T-cell (primary cell): ENCODE measurements at regions not wholly inside any gene's neighbourhood (a gene's known extent, or its start where the extent isn't known, plus 50 kb on each side); places are given as distances from the start of the nearest gene placed in this dataset.

Source experiments
- ATAC-seq, 4 experiments: fragments of 200-7000 bp in 3 of 4; fragments of 150-1000 bp in 1 of 4; cut with Tn5 transposase; replicated peaks in 1 of 4; 1 replicate in 3 of 4; 2 replicates in 1 of 4; pipeline ENCODE4 v1.10.0; 2021; ENCODE audit warnings: moderate library complexity in 3 of 4, mild to moderate bottlenecking in 2 of 4, moderate number of reproducible peaks in 1 of 4
- CTCF ChIA-PET, 2 donors: fragments of 300-600 bp; sonication (Branson Sonifier 250); formaldehyde crosslinking; loops; one replicate each; lab custom pipeline; 2022; ENCODE audit warnings: antibody characterized with exemption in 2 of 2; lab: Charles Lee
- POLR2A ChIA-PET, 2 donors: fragments of 300-600 bp; sonication (Branson Sonifier 250); formaldehyde crosslinking; loops; one replicate each; lab custom pipeline; 2022; ENCODE audit warnings: antibody characterized with exemption in 2 of 2; lab: Charles Lee
- DNase-seq, 35 experiments: peaks; one replicate each; pipeline versions ENCODE4 v3.0.0 to v3.0.0-alpha.2; 2013 to 2023
- H3K27ac ChIP-seq: one replicate; pipeline ENCODE4 v1.5.1; 2013; ENCODE audit warnings: low read length
- H3K27me3 ChIP-seq, 2 experiments: replicated peaks in 1 of 2; 1 replicate in 1 of 2; 2 replicates in 1 of 2; pipeline versions ENCODE4 v1.6.1 to v1.7.0; 2013; ENCODE audit warnings: low read length in 1 of 2, mixed read lengths in 1 of 2; ENCODE audit not compliant: control insufficient read depth in 2 of 2, insufficient read depth in 2 of 2; ENCODE audit errors: extremely low read depth in 1 of 2
- H3K36me3 ChIP-seq, 2 donors: 1 replicate in 1 of 2; 2 replicates in 1 of 2; pipeline versions ENCODE4 v1.6.1 to v1.7.0; 2013; ENCODE audit warnings: low read length in 1 of 2; ENCODE audit not compliant: control insufficient read depth in 2 of 2, insufficient read depth in 1 of 2; ENCODE audit errors: extremely low read depth in 1 of 2
- H3K4me1 ChIP-seq, 2 experiments: 1 replicate in 1 of 2; 2 replicates in 1 of 2; pipeline versions ENCODE4 v1.6.1 to v1.7.0; 2013; ENCODE audit warnings: low read length in 2 of 2, mixed read lengths in 1 of 2; ENCODE audit not compliant: insufficient read depth in 2 of 2, control insufficient read depth in 1 of 2; ENCODE audit errors: extremely low read depth in 1 of 2
- H3K4me3 ChIP-seq, 2 donors: 1 replicate in 1 of 2; 2 replicates in 1 of 2; pipeline versions ENCODE4 v1.5.1 to v1.7.0; 2013; ENCODE audit warnings: mild to moderate bottlenecking in 2 of 2, low read length in 1 of 2, moderate library complexity in 1 of 2; ENCODE audit not compliant: control insufficient read depth in 1 of 2; ENCODE audit errors: extremely low read depth in 1 of 2
- H3K9me3 ChIP-seq: 2 replicates; pipeline ENCODE4 v1.7.0; 2013
- H3K27ac Mint-ChIP-seq, 2 donors: one replicate each; pipeline ENCODE4 v1.8.0; 2020 to 2021; ENCODE audit warnings: mild to moderate bottlenecking in 2 of 2, mixed read lengths in 2 of 2
- H3K27me3 Mint-ChIP-seq, 2 donors: one replicate each; pipeline ENCODE4 v1.8.0; 2021 to 2022; ENCODE audit warnings: mixed read lengths in 2 of 2
- H3K36me3 Mint-ChIP-seq: one replicate; pipeline ENCODE4 v1.8.0; 2021; ENCODE audit warnings: mixed read lengths
- H3K4me1 Mint-ChIP-seq, 3 donors: one replicate each; pipeline ENCODE4 v1.8.0; 2020 to 2022; ENCODE audit warnings: mixed read lengths in 3 of 3, mild to moderate bottlenecking in 1 of 3
- H3K4me3 Mint-ChIP-seq, 3 donors: one replicate each; pipeline ENCODE4 v1.8.0; 2020 to 2022; ENCODE audit warnings: mild to moderate bottlenecking in 3 of 3, mixed read lengths in 3 of 3, moderate library complexity in 3 of 3
- H3K9me3 Mint-ChIP-seq, 3 donors: one replicate each; pipeline ENCODE4 v1.8.0; 2020 to 2022; ENCODE audit warnings: mixed read lengths in 3 of 3
- WGBS: methylation state at CpG from one replicate; pipeline ENCODE4 v1.1.5; 2013; ENCODE audit warnings: missing lambda C conversion rate; ENCODE audit not compliant: insufficient coverage; 5-methylcytosine and 5-hydroxymethylcytosine counted together

DNA sequence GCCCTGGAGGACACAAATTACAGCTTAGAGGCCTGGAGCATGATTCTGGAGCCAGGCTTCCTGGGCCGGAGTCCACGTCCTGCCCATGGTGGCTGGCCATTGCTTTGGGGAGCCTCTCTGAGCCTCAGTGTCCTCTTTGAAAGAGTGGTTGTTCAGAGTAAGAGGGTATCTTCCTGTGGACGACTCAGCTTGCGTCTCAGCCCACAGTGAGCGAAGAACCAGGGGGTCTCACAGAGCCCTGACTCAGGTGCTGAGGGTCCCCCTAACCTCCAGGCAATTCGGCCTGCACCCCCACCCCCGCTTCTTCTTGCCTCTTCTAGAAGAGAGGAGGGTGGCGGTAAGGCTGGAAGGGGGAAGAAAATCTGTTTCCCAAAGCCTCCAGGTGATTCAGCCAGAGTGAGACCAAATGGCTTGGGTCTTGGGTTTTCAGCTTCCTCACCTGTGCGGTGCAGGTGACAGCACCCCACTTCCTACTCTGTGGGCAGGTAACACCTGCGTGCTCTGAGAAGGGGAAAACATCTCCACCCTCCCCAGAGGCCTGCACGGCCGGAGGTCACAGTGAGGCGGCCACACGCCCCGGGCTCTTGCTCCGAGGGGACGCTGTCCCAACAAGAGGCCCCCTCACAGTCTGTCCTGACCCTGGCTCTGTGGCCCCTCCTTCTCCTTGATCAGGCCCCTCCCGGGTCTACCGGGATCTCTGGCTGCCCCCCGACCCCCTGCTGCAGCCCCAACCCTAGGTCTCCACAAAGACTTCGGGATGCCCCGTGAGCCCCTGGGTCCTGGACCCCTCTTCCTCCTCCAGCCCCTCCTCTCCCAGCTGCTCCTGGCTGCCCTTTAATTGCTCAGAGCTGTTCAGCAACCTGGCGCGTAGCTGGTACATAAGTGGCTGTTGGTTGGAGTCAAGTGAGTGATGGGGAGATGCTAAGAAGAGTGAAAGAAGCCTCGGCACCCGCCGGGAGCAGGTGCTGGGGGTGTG, 119.2 kb downstream of the METRNL start:
- no peaks in the 10 kb centered on the region for H3K9me3 ChIP-seq
- peaks cover 0 to 2% of the 10 kb centered on the region in 2 donors for H3K27me3 Mint-ChIP-seq
- H3K4me3 Mint-ChIP-seq, result peak overlapping the region; percentile 75 to 86 (median 78)
- ATAC-seq (peak in 1 of 4 experiments; percentile 35), DNase-seq (peak in 3 of 35 experiments; percentile 1 to 30 (median 3))
- H3K36me3 Mint-ChIP-seq, result no peaks in the 10 kb centered on the region
- H3K9me3 Mint-ChIP-seq, result no peaks in the 10 kb centered on the region
- WGBS, result 70% methylated on average over 10 of the region's 27 CpGs
- ChIA-PET POLR2A (interaction anchor here in 1 of 2 donors (0.7 kb wide), 1 partner anchor 115 kb away, joined by 3 read pairs; no protein-coding TSS in a partner anchor), CTCF (no interaction called here)
- H3K27me3 ChIP-seq, result peaks cover 0 to 18% of the 10 kb centered on the region in 2 experiments
- peaks cover 38 to 44% (median 42%) of the 10 kb centered on the region in 3 donors for H3K4me1 Mint-ChIP-seq
- peak overlapping the region; percentile 90 for H3K27ac ChIP-seq
- H3K27ac Mint-ChIP-seq, result peak overlapping the region; percentile 82 to 84
- peak overlapping the region; percentile 53 to 54 for H3K4me3 ChIP-seq
- H3K36me3 ChIP-seq, result no peaks in the 10 kb centered on the region
- peaks cover 10 to 57% of the 10 kb centered on the region in 2 experiments for H3K4me1 ChIP-seq

- Histone ChIP-seq H3K27ac (peak overlapping the region; percentile 90), H3K27me3 (peaks cover 0 to 13% of the 10 kb centered on the region in 2 experiments), H3K36me3 (no peaks in the 10 kb centered on the region), H3K4me1 (peaks cover 10 to 48% of the 10 kb centered on the region in 2 experiments), H3K4me3 (peak overlapping the region; percentile 53 to 54), H3K9me3 (no peaks in the 10 kb centered on the region)
- ATAC-seq (peak; percentile 36 to 48 (median 44)), DNase-seq (peak in 23 of 35 experiments; percentile 12 to 61 (median 29))
- peaks cover 0 to 2% of the 10 kb centered on the region in 2 donors for H3K27me3 Mint-ChIP-seq
- WGBS, result 0% methylated on average over 13 of the region's 23 CpGs
- H3K9me3 Mint-ChIP-seq, result no peaks in the 10 kb centered on the region
- CTCF ChIA-PET, result interaction anchor here in 1 of 2 donors (0.6 kb wide), 1 partner anchor 309 kb away, joined by 3 read pairs; no protein-coding TSS in a partner anchor
- POLR2A ChIA-PET, result interaction anchor here in 1 of 2 donors (0.7 kb wide), 1 partner anchor 116 kb away, joined by 3 read pairs; no protein-coding TSS in a partner anchor
- no peaks in the 10 kb centered on the region for H3K36me3 Mint-ChIP-seq
- peak overlapping the region; percentile 75 to 86 (median 78) for H3K4me3 Mint-ChIP-seq
- H3K27ac Mint-ChIP-seq, result peak overlapping the region; percentile 82 to 84
- H3K4me1 Mint-ChIP-seq, result peaks cover 30 to 41% (median 36%) of the 10 kb centered on the region in 3 donors
These were observed 120.2 kb downstream of the METRNL start for GRCh38 chr17:83199500-83200201.

GRCh38 chr17:83200231-83200699, 120.9 kb downstream of the METRNL start:
- H3K36me3 ChIP-seq, result no peaks in the 10 kb centered on the region
- POLR2A ChIA-PET, result no interaction called here
- no peaks in the 10 kb centered on the region for H3K9me3 ChIP-seq
- peaks cover 30 to 41% (median 36%) of the 10 kb centered on the region in 3 donors for H3K4me1 Mint-ChIP-seq
- H3K27ac ChIP-seq, result peak overlapping the region; percentile 90
- 28% methylated on average over 21 of the region's 21 CpGs for WGBS
- peak overlapping the region; percentile 75 to 86 (median 78) for H3K4me3 Mint-ChIP-seq
- H3K36me3 Mint-ChIP-seq, result no peaks in the 10 kb centered on the region
- peak in 33 of 35 experiments; percentile 46 to 81 (median 62) for DNase-seq
- peaks cover 10 to 48% of the 10 kb centered on the region in 2 experiments for H3K4me1 ChIP-seq
- peaks cover 0 to 11% of the 10 kb centered on the region in 2 experiments for H3K27me3 ChIP-seq
- H3K27me3 Mint-ChIP-seq, result peaks cover 0 to 2% of the 10 kb centered on the region in 2 donors
- H3K4me3 ChIP-seq, result peak overlapping the region in 1 of 2 donors; percentile 54
- H3K27ac Mint-ChIP-seq, result peak overlapping the region; percentile 82 to 84
- CTCF ChIA-PET, result interaction anchor here in 1 of 2 donors (0.6 kb wide), 1 partner anchor 310 kb away, joined by 3 read pairs; no protein-coding TSS in a partner anchor
- peak; percentile 22 to 76 (median 46) for ATAC-seq
- no peaks in the 10 kb centered on the region for H3K9me3 Mint-ChIP-seq

DNA sequence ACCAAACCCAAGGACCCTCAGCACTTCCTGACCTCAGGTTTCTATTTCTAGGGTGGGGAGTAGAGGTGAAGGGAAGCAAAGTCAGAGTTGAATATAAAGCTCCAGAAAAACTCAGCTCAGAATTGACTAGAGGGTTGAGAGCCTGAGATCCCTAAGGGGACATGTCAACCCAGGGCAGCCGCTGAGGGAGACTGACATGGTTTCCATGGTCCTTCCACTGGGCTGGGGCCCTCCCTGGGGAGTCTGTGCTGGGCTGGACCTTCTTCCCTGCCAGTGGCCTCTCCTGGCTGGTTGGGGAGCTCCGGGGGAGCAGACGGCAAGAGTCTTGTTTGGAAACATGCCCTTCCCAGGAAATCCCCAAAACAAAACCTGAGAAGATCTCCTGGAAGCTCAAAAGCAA, 121.3 kb downstream of the METRNL start:
- H3K36me3 ChIP-seq, result no peaks in the 10 kb centered on the region
- H3K27me3 ChIP-seq, result peaks cover 0 to 9% of the 10 kb centered on the region in 2 experiments
- peak overlapping the region; percentile 82 to 84 for H3K27ac Mint-ChIP-seq
- peaks cover 10 to 48% of the 10 kb centered on the region in 2 experiments for H3K4me1 ChIP-seq
- H3K27ac ChIP-seq, result peak overlapping the region; percentile 90
- no peaks in the 10 kb centered on the region for H3K9me3 ChIP-seq
- POLR2A ChIA-PET, result no interaction called here
- 89% methylated on average over 1 of the region's 3 CpGs for WGBS
- no peaks in the 10 kb centered on the region for H3K9me3 Mint-ChIP-seq
- peak in 1 of 4 experiments; percentile 5 for ATAC-seq
- CTCF ChIA-PET, result interaction anchor here in 1 of 2 donors (0.6 kb wide), 1 partner anchor 311 kb away, joined by 3 read pairs; no protein-coding TSS in a partner anchor
- H3K27me3 Mint-ChIP-seq, result peaks cover 0 to 2% of the 10 kb centered on the region in 2 donors
- peaks cover 30 to 41% (median 36%) of the 10 kb centered on the region in 3 donors for H3K4me1 Mint-ChIP-seq
- H3K36me3 Mint-ChIP-seq, result no peaks in the 10 kb centered on the region
- no peak overlapping the region for H3K4me3 ChIP-seq
- H3K4me3 Mint-ChIP-seq, result peak overlapping the region in 1 of 3 donors; percentile 86
- DNase-seq, result peak in 1 of 35 experiments; percentile 3

GRCh38 chr17:83201206-83202001, 122.0 kb downstream of the METRNL start:
- Mint-ChIP-seq H3K4me3 (no peak overlapping the region), H3K4me1 (peaks cover 30 to 44% (median 36%) of the 10 kb centered on the region in 3 donors), H3K27me3 (peaks cover 0 to 2% of the 10 kb centered on the region in 2 donors), H3K9me3 (no peaks in the 10 kb centered on the region), H3K27ac (peak overlapping the region in 1 of 2 donors; percentile 82), H3K36me3 (no peaks in the 10 kb centered on the region)
- Histone ChIP-seq H3K4me3 (no peak overlapping the region), H3K27ac (peak overlapping the region; percentile 90), H3K27me3 (peaks cover 0 to 9% of the 10 kb centered on the region in 2 experiments), H3K9me3 (no peaks in the 10 kb centered on the region), H3K4me1 (peaks cover 10 to 48% of the 10 kb centered on the region in 2 experiments), H3K36me3 (no peaks in the 10 kb centered on the region)
- ATAC-seq (no peak), DNase-seq (peak in 3 of 35 experiments; percentile 1 to 8 (median 1))
- ChIA-PET CTCF (no interaction called here), POLR2A (no interaction called here)
- 91% methylated on average over 7 of the region's 9 CpGs for WGBS
